SK-N-SH (cell line): ENCODE measurements at regions not wholly inside any gene's neighbourhood (a gene's known extent, or its start where the extent isn't known, plus 50 kb on each side); places are given as distances from the start of the nearest gene placed in this dataset.

Experiments
- CHD2 ChIP-seq: fragments of 150-350 bp; IDR thresholded peaks from 2 replicates; pipeline ENCODE4 v1.6.1; 2018; ENCODE audit warnings: low read length; ENCODE audit not compliant: partially characterized antibody
- TAF1 ChIP-seq: IDR thresholded peaks from 2 replicates; pipeline ENCODE4 v1.6.1; 2012; ENCODE audit warnings: low read depth, mild to moderate bottlenecking, low read length, moderate library complexity, borderline replicate concordance
- TEAD4 ChIP-seq: IDR thresholded peaks from 2 replicates; pipeline ENCODE4 v1.4.0; 2012; ENCODE audit warnings: mild to moderate bottlenecking, borderline replicate concordance; ENCODE audit not compliant: insufficient read depth
- TF ChIP-seq, protein P1 (sequence below): fragments of 200-600 bp; sonication (generic); IDR thresholded peaks from 2 replicates; pipeline ENCODE4 v1.6.1; 2017; ENCODE audit warnings: antibody characterized with exemption, mild to moderate bottlenecking, moderate library complexity
- TF ChIP-seq, protein P2 (sequence below): IDR thresholded peaks from 2 replicates; pipeline ENCODE4 v1.4.0; 2012; ENCODE audit warnings: low read depth, borderline replicate concordance
- TF ChIP-seq, protein P3 (sequence below): IDR thresholded peaks from 2 replicates; pipeline ENCODE4 v1.4.0; 2012; ENCODE audit warnings: low read depth, borderline replicate concordance
- TF ChIP-seq, protein P4 (sequence below): IDR thresholded peaks from 2 replicates; pipeline ENCODE4 v1.4.0; 2012; ENCODE audit warnings: low read depth

DNA sequence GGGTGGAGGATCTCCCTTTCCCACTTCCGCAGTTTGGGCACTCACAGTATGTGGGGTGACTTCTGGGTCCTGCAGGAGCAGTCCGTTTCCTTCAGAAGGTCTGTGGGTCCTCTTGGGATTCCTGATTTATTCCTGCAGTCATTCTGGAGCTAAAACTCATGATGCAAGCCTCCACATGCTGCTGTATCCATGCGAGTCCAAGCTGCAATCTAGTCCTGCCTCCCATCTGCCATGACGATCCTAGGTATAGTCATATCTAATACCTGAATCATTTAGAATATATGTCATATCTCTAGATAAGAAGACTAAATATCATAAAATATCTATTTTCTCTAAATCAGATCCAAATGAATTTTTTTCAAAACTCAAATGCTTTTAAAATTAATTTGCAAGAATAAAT is 103.4 kb upstream of the AHI1 start:
- TF ChIP-seq, protein P1, sequence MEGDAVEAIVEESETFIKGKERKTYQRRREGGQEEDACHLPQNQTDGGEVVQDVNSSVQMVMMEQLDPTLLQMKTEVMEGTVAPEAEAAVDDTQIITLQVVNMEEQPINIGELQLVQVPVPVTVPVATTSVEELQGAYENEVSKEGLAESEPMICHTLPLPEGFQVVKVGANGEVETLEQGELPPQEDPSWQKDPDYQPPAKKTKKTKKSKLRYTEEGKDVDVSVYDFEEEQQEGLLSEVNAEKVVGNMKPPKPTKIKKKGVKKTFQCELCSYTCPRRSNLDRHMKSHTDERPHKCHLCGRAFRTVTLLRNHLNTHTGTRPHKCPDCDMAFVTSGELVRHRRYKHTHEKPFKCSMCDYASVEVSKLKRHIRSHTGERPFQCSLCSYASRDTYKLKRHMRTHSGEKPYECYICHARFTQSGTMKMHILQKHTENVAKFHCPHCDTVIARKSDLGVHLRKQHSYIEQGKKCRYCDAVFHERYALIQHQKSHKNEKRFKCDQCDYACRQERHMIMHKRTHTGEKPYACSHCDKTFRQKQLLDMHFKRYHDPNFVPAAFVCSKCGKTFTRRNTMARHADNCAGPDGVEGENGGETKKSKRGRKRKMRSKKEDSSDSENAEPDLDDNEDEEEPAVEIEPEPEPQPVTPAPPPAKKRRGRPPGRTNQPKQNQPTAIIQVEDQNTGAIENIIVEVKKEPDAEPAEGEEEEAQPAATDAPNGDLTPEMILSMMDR, result no peak
- TF ChIP-seq CHD2 (no peak), TEAD4 (no peak), TAF1 (no peak)
- TF ChIP-seq, protein P2, sequence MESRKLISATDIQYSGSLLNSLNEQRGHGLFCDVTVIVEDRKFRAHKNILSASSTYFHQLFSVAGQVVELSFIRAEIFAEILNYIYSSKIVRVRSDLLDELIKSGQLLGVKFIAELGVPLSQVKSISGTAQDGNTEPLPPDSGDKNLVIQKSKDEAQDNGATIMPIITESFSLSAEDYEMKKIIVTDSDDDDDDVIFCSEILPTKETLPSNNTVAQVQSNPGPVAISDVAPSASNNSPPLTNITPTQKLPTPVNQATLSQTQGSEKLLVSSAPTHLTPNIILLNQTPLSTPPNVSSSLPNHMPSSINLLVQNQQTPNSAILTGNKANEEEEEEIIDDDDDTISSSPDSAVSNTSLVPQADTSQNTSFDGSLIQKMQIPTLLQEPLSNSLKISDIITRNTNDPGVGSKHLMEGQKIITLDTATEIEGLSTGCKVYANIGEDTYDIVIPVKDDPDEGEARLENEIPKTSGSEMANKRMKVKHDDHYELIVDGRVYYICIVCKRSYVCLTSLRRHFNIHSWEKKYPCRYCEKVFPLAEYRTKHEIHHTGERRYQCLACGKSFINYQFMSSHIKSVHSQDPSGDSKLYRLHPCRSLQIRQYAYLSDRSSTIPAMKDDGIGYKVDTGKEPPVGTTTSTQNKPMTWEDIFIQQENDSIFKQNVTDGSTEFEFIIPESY, result no peak
- TF ChIP-seq, protein P3, sequence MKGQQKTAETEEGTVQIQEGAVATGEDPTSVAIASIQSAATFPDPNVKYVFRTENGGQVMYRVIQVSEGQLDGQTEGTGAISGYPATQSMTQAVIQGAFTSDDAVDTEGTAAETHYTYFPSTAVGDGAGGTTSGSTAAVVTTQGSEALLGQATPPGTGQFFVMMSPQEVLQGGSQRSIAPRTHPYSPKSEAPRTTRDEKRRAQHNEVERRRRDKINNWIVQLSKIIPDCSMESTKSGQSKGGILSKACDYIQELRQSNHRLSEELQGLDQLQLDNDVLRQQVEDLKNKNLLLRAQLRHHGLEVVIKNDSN, result no peak
- TF ChIP-seq, protein P4, sequence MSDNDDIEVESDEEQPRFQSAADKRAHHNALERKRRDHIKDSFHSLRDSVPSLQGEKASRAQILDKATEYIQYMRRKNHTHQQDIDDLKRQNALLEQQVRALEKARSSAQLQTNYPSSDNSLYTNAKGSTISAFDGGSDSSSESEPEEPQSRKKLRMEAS, result no peak
